ENCODE measurements at regions not wholly inside any gene's neighbourhood (a gene's known extent, or its start where the extent isn't known, plus 50 kb on each side); places are given as distances from the start of the nearest gene placed in this dataset.

GRCh38 chr10:113445736-113446135 is 107.1 kb upstream of the HABP2 start:
- Histone ChIP-seq H3K36me3 (ENCODE audit: control insufficient read depth, insufficient read depth, low read length) (no peaks in the 10 kb centered on the region), H3K27me3 (ENCODE audit: control insufficient read depth, insufficient read depth, low read length) (peaks cover 45% of the 10 kb centered on the region), H3K4me3 (ENCODE audit: low read depth in 2 of 2, low read length in 2 of 2) (no peak overlapping the region), H3K4me1 (ENCODE audit: control insufficient read depth, insufficient read depth, low read length) (no peaks in the 10 kb centered on the region), H3K9me3 (ENCODE audit: control insufficient read depth, insufficient read depth, low read depth, low read length) (no peaks in the 10 kb centered on the region), H3K27ac (ENCODE audit: low read length) (no peak overlapping the region)
- in situ Hi-C loops (cut with HindIII; ENCODE audit: low pct_unique_long_range_greater_than_20kb, low sequenced_read_pairs): no loop called here
- intact Hi-C loops (cut with micrococcal nuclease; ENCODE audit: unreplicated experiment): no loop called here
- no peak for DNase-seq (ENCODE audit: low read depth, low spot score)
- BruUV-seq (replicated peaks): no TSS peak
- CTCF ChIA-PET: no interaction called here
- TF ChIP-seq CTCF (IDR thresholded peaks at IDR 0.05): no peak
- TF ChIP-seq POLR2AphosphoS5 (IDR thresholded peaks at IDR 0.05; ENCODE audit: low read depth, low read length): no peak
- TF ChIP-seq SIN3A (IDR thresholded peaks at IDR 0.05; ENCODE audit: borderline replicate concordance, insufficient read depth, low read depth, low read length): no peak
- TF ChIP-seq TCF7L2 (IDR thresholded peaks at IDR 0.05; ENCODE audit: low read depth, low read length): no peak
- TF ChIP-seq REST (IDR thresholded peaks at IDR 0.05; ENCODE audit: insufficient read depth in 1 of 2, low read depth in 2 of 2, low read length in 1 of 2): no peak
- POLR2A ChIA-PET: no interaction called here
- no peak for ATAC-seq

GRCh38 chr10:113446739-113447138 is 106.1 kb upstream of the HABP2 start:
- Histone ChIP-seq H3K36me3 (ENCODE audit: control insufficient read depth, insufficient read depth, low read length) (no peaks in the 10 kb centered on the region), H3K4me1 (ENCODE audit: control insufficient read depth, insufficient read depth, low read length) (no peaks in the 10 kb centered on the region), H3K27ac (ENCODE audit: low read length) (no peak overlapping the region), H3K9me3 (ENCODE audit: control insufficient read depth, insufficient read depth, low read depth, low read length) (no peaks in the 10 kb centered on the region), H3K27me3 (ENCODE audit: control insufficient read depth, insufficient read depth, low read length) (peaks cover 52% of the 10 kb centered on the region), H3K4me3 (ENCODE audit: low read depth in 2 of 2, low read length in 2 of 2) (no peak overlapping the region)
- intact Hi-C loops (cut with micrococcal nuclease; ENCODE audit: unreplicated experiment) (no loop called here), in situ Hi-C loops (cut with HindIII; ENCODE audit: low pct_unique_long_range_greater_than_20kb, low sequenced_read_pairs) (no loop called here)
- DNase-seq (ENCODE audit: low read depth, low spot score) (no peak), ATAC-seq (no peak)
- POLR2A ChIA-PET: no interaction called here
- no TSS peak for BruUV-seq (replicated peaks)
- CTCF ChIA-PET: no interaction called here
- TF ChIP-seq REST (IDR thresholded peaks at IDR 0.05; ENCODE audit: insufficient read depth in 1 of 2, low read depth in 2 of 2, low read length in 1 of 2) (no peak), POLR2AphosphoS5 (IDR thresholded peaks at IDR 0.05; ENCODE audit: low read depth, low read length) (no peak), CTCF (IDR thresholded peaks at IDR 0.05) (no peak), SIN3A (IDR thresholded peaks at IDR 0.05; ENCODE audit: borderline replicate concordance, insufficient read depth, low read depth, low read length) (no peak), TCF7L2 (IDR thresholded peaks at IDR 0.05; ENCODE audit: low read depth, low read length) (no peak)
